ENCODE measurements at regions not wholly inside any gene's neighbourhood (a gene's known extent, or its start where the extent isn't known, plus 50 kb on each side); places are given as distances from the start of the nearest gene placed in this dataset.

DNA sequence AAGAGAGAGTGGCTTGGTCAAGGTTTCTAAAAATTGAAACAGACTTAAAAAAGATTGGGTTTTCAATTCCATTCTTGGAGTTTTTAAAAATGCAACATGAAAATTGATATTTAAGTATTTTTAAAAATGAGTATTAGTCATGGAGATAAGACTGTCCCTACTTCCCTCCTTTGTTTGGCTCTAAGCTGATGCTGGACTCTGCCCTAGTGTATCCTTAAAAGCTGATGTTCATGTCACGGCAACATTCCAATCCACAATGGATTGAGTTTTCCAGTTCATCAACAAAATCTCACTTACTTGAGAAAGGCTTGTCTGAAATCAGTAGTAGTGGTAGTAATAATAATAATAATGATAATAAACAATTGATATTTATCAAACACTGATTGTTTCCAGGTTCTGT lies 119.0 kb upstream of the SLC38A2 start:
- TF ChIP-seq TAF1 (IDR thresholded peaks at IDR 0.05; ENCODE audit: low read depth, low read length), result no peak
- no peak for TF ChIP-seq POLR2AphosphoS5 (IDR thresholded peaks at IDR 0.05; ENCODE audit: low read depth, low read length)
- no peak for TF ChIP-seq POLR2A (IDR thresholded peaks at IDR 0.05; ENCODE audit: low read depth, low read length)
- TF ChIP-seq SPI1 (IDR thresholded peaks at IDR 0.05; ENCODE audit: low read depth, low read length), result no peak

All from GM12891 (cell line).